ENCODE measurements at regions not wholly inside any gene's neighbourhood (a gene's known extent, or its start where the extent isn't known, plus 50 kb on each side); places are given as distances from the start of the nearest gene placed in this dataset.

- 0 out of 2 replicates have a peak, but pooled peaks have one; percentile 43 for TF ChIP-seq YEATS4 (CRISPR knock-in tag; IDR thresholded peaks at IDR 0.05; ENCODE audit: borderline replicate concordance)
- 0 out of 2 replicates have a peak, but pooled peaks have one; percentile 36 for TF ChIP-seq HDAC1 (CRISPR knock-in tag; IDR thresholded peaks at IDR 0.05)
- no peak for TF ChIP-seq FOXC1 (CRISPR knock-in tag; IDR thresholded peaks at IDR 0.05; ENCODE audit: borderline replicate concordance)
- TF ChIP-seq RAD21 (CRISPR knock-in tag; IDR thresholded peaks at IDR 0.05), result 0 out of 2 replicates have a peak, but pooled peaks have one; percentile 12
- no peak for TF ChIP-seq ARID3A (IDR thresholded peaks at IDR 0.05; ENCODE audit: low read depth, low read length)
- peak; percentile 75 for TF ChIP-seq BRD4 (CRISPR knock-in tag; IDR thresholded peaks at IDR 0.05)
- 0 out of 2 replicates have a peak, but pooled peaks have one; percentile 34 for TF ChIP-seq GATA4 (IDR thresholded peaks at IDR 0.05; ENCODE audit: borderline replicate concordance, low read depth)
- no peak for TF ChIP-seq ZNF44 (CRISPR knock-in tag; IDR thresholded peaks at IDR 0.05)
- peak; percentile 36; the same call in 1 of the 2 replicates for TF ChIP-seq ZNF768 (CRISPR knock-in tag; IDR thresholded peaks at IDR 0.05)
Observed at GRCh38 chr2:20536619-20537422, 89.9 kb downstream of the RHOB start (continued).

Measured in HepG2 (cell line).